ENCODE measurements at regions not wholly inside any gene's neighbourhood (a gene's known extent, or its start where the extent isn't known, plus 50 kb on each side); places are given as distances from the start of the nearest gene placed in this dataset.

DNA sequence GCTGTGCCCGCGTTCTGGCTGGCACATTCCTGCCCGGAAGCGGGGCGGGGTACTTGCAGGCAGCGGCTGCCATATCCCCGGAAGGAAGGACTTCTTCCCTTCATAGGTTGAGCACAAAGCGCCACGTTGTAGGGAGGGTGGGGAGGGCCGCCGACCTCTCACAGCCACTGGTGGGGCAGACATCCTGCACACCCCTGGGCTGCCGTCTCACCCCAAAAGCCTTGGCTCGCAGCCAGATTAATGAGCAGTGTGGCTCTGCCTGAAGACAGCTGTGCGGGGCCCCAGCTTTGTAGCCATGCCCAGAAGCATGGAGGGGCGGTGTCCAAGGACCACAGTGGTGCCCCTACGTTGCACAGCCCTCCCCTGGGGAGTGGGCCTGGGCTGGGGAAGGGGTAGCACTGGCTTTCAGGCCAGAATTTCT, 54.3 kb upstream of the DPYSL4 start:
- ATAC-seq = no peak

DNA sequence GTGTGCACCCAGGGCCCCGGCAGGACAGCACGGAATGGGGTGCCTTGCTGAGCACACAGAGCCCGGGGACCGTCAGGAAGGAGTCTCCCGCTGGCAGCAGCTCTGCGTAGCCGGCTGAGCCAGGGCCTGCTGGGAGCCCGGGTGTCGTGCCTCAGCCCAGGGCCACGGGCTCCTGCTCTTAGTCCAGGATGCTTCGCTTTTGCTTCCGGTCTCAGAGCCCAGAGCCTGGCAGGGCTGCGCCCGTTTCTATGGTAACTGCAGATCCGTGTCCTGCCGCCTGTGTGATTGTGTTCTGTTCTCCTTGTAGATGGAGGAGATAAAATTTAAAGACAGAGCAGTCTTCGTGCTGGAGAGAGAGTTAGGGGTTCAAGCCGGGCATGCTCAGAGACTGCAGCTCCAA, 53.7 kb upstream of the DPYSL4 start:
- Histone ChIP-seq H3K36me3 (ENCODE audit: control insufficient read depth, insufficient read depth, low read length) (no peaks in the 10 kb centered on the region), H3K4me3 (ENCODE audit: low read depth in 2 of 2, low read length in 2 of 2) (no peak overlapping the region), H3K27me3 (ENCODE audit: control insufficient read depth, insufficient read depth, low read length) (peaks cover 4% of the 10 kb centered on the region; the same call in 1 of the 2 replicates), H3K27ac (ENCODE audit: low read length) (no peak overlapping the region), H3K4me1 (ENCODE audit: control insufficient read depth, insufficient read depth, low read length) (no peaks in the 10 kb centered on the region), H3K9me3 (ENCODE audit: control insufficient read depth, insufficient read depth, low read depth, low read length) (no peaks in the 10 kb centered on the region; the same call in 1 of the 2 replicates)
- BruUV-seq (replicated peaks) = no TSS peak
- intact Hi-C loops (cut with micrococcal nuclease; ENCODE audit: unreplicated experiment) = loop anchor here (10.0 kb wide), 1 partner anchor 98 kb away; no protein-coding TSS in a partner anchor
- CTCF ChIA-PET = no interaction called here
- no peak for DNase-seq (ENCODE audit: low read depth, low spot score)
- ATAC-seq = no peak
- POLR2A ChIA-PET = no interaction called here
- in situ Hi-C loops (cut with HindIII; ENCODE audit: low pct_unique_long_range_greater_than_20kb, low sequenced_read_pairs) = no loop called here
- TF ChIP-seq TCF7L2 (IDR thresholded peaks at IDR 0.05; ENCODE audit: low read depth, low read length) (no peak), POLR2AphosphoS5 (IDR thresholded peaks at IDR 0.05; ENCODE audit: low read depth, low read length) (no peak), SIN3A (IDR thresholded peaks at IDR 0.05; ENCODE audit: borderline replicate concordance, insufficient read depth, low read depth, low read length) (no peak)
- TF ChIP-seq, protein P1, sequence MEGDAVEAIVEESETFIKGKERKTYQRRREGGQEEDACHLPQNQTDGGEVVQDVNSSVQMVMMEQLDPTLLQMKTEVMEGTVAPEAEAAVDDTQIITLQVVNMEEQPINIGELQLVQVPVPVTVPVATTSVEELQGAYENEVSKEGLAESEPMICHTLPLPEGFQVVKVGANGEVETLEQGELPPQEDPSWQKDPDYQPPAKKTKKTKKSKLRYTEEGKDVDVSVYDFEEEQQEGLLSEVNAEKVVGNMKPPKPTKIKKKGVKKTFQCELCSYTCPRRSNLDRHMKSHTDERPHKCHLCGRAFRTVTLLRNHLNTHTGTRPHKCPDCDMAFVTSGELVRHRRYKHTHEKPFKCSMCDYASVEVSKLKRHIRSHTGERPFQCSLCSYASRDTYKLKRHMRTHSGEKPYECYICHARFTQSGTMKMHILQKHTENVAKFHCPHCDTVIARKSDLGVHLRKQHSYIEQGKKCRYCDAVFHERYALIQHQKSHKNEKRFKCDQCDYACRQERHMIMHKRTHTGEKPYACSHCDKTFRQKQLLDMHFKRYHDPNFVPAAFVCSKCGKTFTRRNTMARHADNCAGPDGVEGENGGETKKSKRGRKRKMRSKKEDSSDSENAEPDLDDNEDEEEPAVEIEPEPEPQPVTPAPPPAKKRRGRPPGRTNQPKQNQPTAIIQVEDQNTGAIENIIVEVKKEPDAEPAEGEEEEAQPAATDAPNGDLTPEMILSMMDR (IDR thresholded peaks at IDR 0.05) = no peak

More for the DNA sequence above, 54.3 kb upstream of the DPYSL4 start:
- intact Hi-C loops (cut with micrococcal nuclease; ENCODE audit: unreplicated experiment) (loop anchor here (10.0 kb wide), 1 partner anchor 98 kb away; no protein-coding TSS in a partner anchor), in situ Hi-C loops (cut with HindIII; ENCODE audit: low pct_unique_long_range_greater_than_20kb, low sequenced_read_pairs) (no loop called here)
- Histone ChIP-seq H3K9me3 (ENCODE audit: control insufficient read depth, insufficient read depth, low read depth, low read length) (no peaks in the 10 kb centered on the region; the same call in 1 of the 2 replicates), H3K4me3 (ENCODE audit: low read depth in 2 of 2, low read length in 2 of 2) (no peak overlapping the region), H3K27me3 (ENCODE audit: control insufficient read depth, insufficient read depth, low read length) (peaks cover 10% of the 10 kb centered on the region; the same call in 1 of the 2 replicates), H3K36me3 (ENCODE audit: control insufficient read depth, insufficient read depth, low read length) (no peaks in the 10 kb centered on the region), H3K4me1 (ENCODE audit: control insufficient read depth, insufficient read depth, low read length) (no peaks in the 10 kb centered on the region), H3K27ac (ENCODE audit: low read length) (no peak overlapping the region)
- ChIA-PET POLR2A (no interaction called here), CTCF (no interaction called here)
- DNase-seq (ENCODE audit: low read depth, low spot score) = no peak
- BruUV-seq (replicated peaks) = no TSS peak
- no peak for TF ChIP-seq SIN3A (IDR thresholded peaks at IDR 0.05; ENCODE audit: borderline replicate concordance, insufficient read depth, low read depth, low read length)
- TF ChIP-seq TCF7L2 (IDR thresholded peaks at IDR 0.05; ENCODE audit: low read depth, low read length) = no peak
- TF ChIP-seq, protein P2, sequence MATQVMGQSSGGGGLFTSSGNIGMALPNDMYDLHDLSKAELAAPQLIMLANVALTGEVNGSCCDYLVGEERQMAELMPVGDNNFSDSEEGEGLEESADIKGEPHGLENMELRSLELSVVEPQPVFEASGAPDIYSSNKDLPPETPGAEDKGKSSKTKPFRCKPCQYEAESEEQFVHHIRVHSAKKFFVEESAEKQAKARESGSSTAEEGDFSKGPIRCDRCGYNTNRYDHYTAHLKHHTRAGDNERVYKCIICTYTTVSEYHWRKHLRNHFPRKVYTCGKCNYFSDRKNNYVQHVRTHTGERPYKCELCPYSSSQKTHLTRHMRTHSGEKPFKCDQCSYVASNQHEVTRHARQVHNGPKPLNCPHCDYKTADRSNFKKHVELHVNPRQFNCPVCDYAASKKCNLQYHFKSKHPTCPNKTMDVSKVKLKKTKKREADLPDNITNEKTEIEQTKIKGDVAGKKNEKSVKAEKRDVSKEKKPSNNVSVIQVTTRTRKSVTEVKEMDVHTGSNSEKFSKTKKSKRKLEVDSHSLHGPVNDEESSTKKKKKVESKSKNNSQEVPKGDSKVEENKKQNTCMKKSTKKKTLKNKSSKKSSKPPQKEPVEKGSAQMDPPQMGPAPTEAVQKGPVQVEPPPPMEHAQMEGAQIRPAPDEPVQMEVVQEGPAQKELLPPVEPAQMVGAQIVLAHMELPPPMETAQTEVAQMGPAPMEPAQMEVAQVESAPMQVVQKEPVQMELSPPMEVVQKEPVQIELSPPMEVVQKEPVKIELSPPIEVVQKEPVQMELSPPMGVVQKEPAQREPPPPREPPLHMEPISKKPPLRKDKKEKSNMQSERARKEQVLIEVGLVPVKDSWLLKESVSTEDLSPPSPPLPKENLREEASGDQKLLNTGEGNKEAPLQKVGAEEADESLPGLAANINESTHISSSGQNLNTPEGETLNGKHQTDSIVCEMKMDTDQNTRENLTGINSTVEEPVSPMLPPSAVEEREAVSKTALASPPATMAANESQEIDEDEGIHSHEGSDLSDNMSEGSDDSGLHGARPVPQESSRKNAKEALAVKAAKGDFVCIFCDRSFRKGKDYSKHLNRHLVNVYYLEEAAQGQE (IDR thresholded peaks at IDR 0.05; ENCODE audit: insufficient read depth in 1 of 2, low read depth in 2 of 2, low read length in 1 of 2) = no peak
- TF ChIP-seq, protein P1 (IDR thresholded peaks at IDR 0.05) = no peak
- no peak for TF ChIP-seq POLR2AphosphoS5 (IDR thresholded peaks at IDR 0.05; ENCODE audit: low read depth, low read length)

All from Panc1 (cell line).